22Rv1 (cell line): ENCODE measurements at regions not wholly inside any gene's neighbourhood (a gene's known extent, or its start where the extent isn't known, plus 50 kb on each side); places are given as distances from the start of the nearest gene placed in this dataset.

ENCODE experiments used
- ZFX ChIP-seq: fragments of 450-650 bp; IDR thresholded peaks from 2 replicates; pipeline ENCODE4 v1.6.1; 2017; ENCODE audit warnings: antibody characterized with exemption, borderline replicate concordance
- TF ChIP-seq, protein P1 (sequence below): fragments of 450-650 bp; IDR thresholded peaks from 2 replicates; pipeline ENCODE4 v1.5.1; 2017; ENCODE audit warnings: mild to moderate bottlenecking

DNA sequence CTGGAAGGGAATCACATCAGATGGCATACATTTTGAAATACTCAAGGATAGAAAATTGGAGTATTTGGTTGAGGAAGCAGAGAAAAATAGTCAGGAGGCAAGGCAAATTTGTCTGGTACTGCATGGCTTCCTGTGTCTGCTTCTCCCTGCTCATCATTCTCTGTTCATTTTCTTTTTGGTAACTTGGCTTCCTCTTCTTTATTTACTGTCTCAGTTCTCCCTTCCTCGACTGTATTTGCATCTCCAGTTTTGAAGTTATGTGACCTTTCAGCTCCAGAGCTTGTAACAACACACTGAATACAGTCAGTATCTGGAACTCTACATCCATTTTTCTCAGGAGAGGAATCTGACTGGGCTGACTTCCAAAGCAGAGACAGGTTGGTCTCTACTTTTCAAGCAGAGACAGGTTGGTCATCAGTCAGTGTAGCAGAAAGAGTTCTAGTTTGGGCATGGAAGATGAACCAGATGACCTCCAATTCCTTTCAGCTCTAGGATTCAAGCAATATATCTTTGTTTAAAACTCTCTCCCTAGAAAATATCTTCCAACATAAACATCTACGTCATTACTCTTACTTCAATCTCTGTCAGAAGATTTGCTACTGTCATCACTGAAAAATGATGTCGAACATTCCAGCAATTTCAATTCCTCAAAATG lies 571.2 kb downstream of the ADGRL2 start:
- TF ChIP-seq, protein P1, sequence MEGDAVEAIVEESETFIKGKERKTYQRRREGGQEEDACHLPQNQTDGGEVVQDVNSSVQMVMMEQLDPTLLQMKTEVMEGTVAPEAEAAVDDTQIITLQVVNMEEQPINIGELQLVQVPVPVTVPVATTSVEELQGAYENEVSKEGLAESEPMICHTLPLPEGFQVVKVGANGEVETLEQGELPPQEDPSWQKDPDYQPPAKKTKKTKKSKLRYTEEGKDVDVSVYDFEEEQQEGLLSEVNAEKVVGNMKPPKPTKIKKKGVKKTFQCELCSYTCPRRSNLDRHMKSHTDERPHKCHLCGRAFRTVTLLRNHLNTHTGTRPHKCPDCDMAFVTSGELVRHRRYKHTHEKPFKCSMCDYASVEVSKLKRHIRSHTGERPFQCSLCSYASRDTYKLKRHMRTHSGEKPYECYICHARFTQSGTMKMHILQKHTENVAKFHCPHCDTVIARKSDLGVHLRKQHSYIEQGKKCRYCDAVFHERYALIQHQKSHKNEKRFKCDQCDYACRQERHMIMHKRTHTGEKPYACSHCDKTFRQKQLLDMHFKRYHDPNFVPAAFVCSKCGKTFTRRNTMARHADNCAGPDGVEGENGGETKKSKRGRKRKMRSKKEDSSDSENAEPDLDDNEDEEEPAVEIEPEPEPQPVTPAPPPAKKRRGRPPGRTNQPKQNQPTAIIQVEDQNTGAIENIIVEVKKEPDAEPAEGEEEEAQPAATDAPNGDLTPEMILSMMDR: no peak
- TF ChIP-seq ZFX: no peak
